Skeletal muscle satellite cell (primary cell): ENCODE measurements at regions not wholly inside any gene's neighbourhood (a gene's known extent, or its start where the extent isn't known, plus 50 kb on each side); places are given as distances from the start of the nearest gene placed in this dataset.
"Not testable (repeated sequence)": the region's sequence is repeated elsewhere in the genome, so short reads cannot be mapped to it uniquely, and the experiment has no call there.

ENCODE experiments used
- H3K27me3 ChIP-seq: 2 replicates; pipeline ENCODE4 v1.7.0; 2013; ENCODE audit warnings: low read length; ENCODE audit not compliant: control insufficient read depth, insufficient read depth
- H3K36me3 ChIP-seq: 2 replicates; pipeline ENCODE4 v1.7.0; 2013; ENCODE audit warnings: mild to moderate bottlenecking, control low read depth, low read length; ENCODE audit not compliant: insufficient read depth
- H3K4me1 ChIP-seq: 2 replicates; pipeline ENCODE4 v1.7.0; 2013; ENCODE audit warnings: low read length; ENCODE audit not compliant: control insufficient read depth, insufficient read depth
- H3K4me2 ChIP-seq: 2 replicates; pipeline ENCODE4 v1.7.0; 2013; ENCODE audit warnings: mild to moderate bottlenecking, low read length
- H3K4me3 ChIP-seq: 2 replicates; pipeline ENCODE4 v1.7.0; 2013; ENCODE audit warnings: low read length
- H3K9ac ChIP-seq: 2 replicates; pipeline ENCODE4 v1.7.0; 2013; ENCODE audit warnings: mild to moderate bottlenecking, low read depth, low read length, moderate library complexity
- H3K9me3 ChIP-seq: replicated peaks from 2 replicates; pipeline ENCODE4 v1.7.0; 2013; ENCODE audit warnings: mild to moderate bottlenecking, control low read depth, low read length

DNA sequence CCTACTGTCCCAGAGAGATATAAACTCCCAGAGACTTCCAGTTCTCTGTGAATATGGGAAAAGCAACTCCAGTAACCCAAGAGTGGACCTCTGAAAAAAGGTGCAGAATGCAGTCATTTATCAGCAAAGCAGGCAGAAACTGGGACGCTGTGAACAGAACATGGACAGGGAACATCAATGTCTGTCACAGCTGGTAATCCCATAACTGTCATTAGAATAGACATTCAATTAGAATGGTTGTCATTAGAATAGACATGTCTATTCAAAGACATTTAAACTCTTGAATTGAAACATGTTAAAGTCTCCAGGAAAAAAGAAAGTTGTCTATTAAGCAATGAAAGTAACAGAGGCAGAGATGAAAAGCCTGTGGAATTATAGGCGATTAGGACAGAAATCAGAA is 302.1 kb downstream of the BTBD3 start:
- no peak overlapping the region for H3K4me2 ChIP-seq

DNA sequence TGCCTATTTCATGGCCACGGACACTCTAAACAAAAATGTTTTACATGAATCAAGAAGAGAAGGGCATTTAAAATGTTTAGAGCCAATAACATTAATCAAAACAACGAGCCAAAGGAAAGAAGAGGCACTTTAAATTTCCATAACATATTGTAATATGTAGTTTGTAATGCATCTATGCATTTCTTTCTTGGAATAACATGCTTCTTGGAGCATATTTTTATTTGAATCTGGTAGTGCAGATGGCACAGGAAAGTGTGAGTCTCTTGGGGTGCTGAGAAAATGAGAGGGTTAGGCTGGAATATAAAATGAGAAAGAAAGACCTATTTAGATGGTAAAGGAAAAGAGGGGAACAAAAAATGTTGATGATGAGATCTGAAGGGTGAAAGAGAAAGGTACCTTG is 305.4 kb downstream of the BTBD3 start:
- H3K4me3 ChIP-seq = no peak overlapping the region
- H3K9ac ChIP-seq = no peak overlapping the region
- no peaks in the 10 kb centered on the region for H3K36me3 ChIP-seq
- H3K27me3 ChIP-seq = no peaks in the 10 kb centered on the region
- no peaks in the 10 kb centered on the region for H3K9me3 ChIP-seq
- no peaks in the 10 kb centered on the region for H3K4me1 ChIP-seq
- H3K4me2 ChIP-seq = no peak overlapping the region

More for the DNA sequence above, 302.1 kb downstream of the BTBD3 start:
- Histone ChIP-seq H3K4me1 (no peaks in the 10 kb centered on the region), H3K27me3 (no peaks in the 10 kb centered on the region), H3K4me3 (no peak overlapping the region), H3K9ac (no peak overlapping the region), H3K9me3 (no peaks in the 10 kb centered on the region), H3K36me3 (no peaks in the 10 kb centered on the region)

DNA sequence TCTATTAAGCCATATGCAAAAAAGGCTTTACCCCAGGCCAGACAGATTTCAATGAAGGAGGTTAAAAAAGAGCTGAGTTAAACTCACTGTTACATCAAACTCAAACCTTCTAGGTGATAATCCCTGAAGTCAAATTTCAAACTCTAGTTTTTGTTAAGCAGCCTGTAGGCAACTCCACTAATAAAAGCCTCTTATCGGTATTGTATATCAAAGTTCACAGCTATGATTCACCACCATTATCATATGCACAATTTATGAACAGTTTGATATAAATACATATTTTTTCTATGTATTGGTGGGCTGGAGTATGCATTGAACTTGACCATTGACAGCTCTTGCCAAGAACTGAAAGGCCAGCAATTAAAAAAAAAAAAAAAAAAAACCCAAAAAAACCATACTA is 308.2 kb downstream of the BTBD3 start:
- Histone ChIP-seq H3K4me2 (no peak overlapping the region), H3K4me1 (no peaks in the 10 kb centered on the region), H3K9me3 (no peaks in the 10 kb centered on the region), H3K9ac (no peak overlapping the region), H3K4me3 (no peak overlapping the region), H3K36me3 (no peaks in the 10 kb centered on the region), H3K27me3 (no peaks in the 10 kb centered on the region)

DNA sequence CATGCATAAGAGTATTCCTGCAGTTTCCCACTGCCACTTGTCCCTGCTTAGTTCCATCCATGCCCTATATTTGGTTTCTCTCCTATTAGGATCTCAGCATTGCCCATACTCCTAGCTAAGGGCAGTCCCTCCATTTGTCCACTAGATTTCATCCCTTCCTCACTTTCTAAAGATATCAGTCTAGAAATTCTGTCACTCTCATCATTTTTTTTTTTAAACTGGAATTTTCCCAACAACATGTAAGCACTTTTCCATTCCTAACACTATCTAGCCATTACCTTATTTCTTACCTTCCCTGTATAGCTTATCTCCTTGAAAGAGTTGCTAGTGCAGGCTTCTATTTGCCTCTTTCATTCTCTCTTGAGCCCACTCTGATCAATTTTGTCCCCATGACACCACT is 312.2 kb downstream of the BTBD3 start:
- no peak overlapping the region for H3K4me2 ChIP-seq
- H3K27me3 ChIP-seq = no peaks in the 10 kb centered on the region
- H3K4me3 ChIP-seq = no peak overlapping the region
- no peak overlapping the region for H3K9ac ChIP-seq
- H3K4me1 ChIP-seq = no peaks in the 10 kb centered on the region
- no peaks in the 10 kb centered on the region for H3K9me3 ChIP-seq
- no peaks in the 10 kb centered on the region for H3K36me3 ChIP-seq

DNA sequence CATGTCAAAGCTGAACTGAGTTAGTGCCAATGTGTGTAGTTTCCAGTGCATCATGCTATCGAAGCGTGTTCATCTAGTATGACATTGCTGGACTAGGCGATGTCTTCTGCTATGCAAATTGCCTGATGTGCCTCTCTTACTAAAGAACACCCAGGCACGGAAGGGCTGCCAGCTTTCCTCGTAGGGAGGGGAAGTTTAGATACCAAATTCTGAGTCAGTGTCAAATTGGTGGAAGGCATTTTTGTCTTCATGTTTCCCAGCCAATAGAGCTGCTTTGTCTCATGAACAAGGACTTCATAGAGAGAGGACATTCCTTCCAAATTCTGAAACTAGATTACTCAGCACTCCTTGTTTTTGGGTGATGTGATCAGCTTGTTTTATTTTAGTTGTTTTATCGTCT is 320.1 kb downstream of the BTBD3 start:
- Histone ChIP-seq H3K9me3 (no peaks in the 10 kb centered on the region), H3K4me1 (no peaks in the 10 kb centered on the region)

DNA sequence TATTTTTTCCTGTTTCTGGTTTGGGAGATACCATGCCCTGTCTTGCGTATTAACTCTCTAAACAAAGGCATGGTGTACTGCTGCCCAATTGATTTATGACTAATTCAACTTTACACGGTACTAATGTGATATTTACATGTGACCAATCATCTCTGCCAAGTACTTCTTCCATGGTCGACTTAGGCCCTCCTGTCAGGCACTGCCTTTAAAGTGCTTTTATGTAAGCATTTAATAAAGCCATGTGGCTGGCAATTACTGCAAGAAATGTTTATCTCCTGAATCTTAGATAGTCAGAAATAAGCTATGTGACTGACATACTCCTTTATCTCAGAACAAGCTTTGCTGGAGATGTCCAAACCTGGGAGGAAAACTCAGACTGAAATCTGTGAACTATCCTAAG is 323.4 kb downstream of the BTBD3 start:
- no peak overlapping the region for H3K4me2 ChIP-seq
- no peak overlapping the region for H3K9ac ChIP-seq
- no peaks in the 10 kb centered on the region for H3K9me3 ChIP-seq
- no peaks in the 10 kb centered on the region for H3K27me3 ChIP-seq
- no peaks in the 10 kb centered on the region for H3K36me3 ChIP-seq
- no peaks in the 10 kb centered on the region for H3K4me1 ChIP-seq
- H3K4me3 ChIP-seq = no peak overlapping the region

More for the DNA sequence above, 320.1 kb downstream of the BTBD3 start:
- Histone ChIP-seq H3K9ac (no peak overlapping the region), H3K27me3 (no peaks in the 10 kb centered on the region), H3K4me3 (no peak overlapping the region), H3K36me3 (no peaks in the 10 kb centered on the region), H3K4me2 (no peak overlapping the region)

DNA sequence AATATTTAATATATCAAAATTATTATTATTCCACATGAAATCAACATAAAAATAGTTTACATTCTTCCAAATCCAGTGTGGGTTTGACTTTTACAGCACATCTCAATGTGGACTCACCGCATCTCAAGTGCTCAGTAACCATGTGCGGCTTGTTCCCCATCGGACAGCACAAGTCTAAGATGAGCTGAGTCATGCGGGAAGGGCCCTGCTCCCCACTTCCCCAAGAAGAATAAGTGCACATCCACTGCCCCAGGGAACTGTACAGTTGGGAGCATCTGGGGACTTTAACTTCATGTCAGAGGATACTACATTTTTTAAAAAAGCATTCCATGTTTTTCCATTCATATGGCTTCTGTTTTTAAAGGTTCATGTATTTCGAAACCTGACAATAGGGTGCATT is 325.6 kb downstream of the BTBD3 start:
- H3K36me3 ChIP-seq = no peaks in the 10 kb centered on the region
- H3K9ac ChIP-seq = no peak overlapping the region
- no peak overlapping the region for H3K4me3 ChIP-seq
- H3K4me1 ChIP-seq = no peaks in the 10 kb centered on the region
- no peaks in the 10 kb centered on the region for H3K9me3 ChIP-seq
- no peaks in the 10 kb centered on the region for H3K27me3 ChIP-seq
- no peak overlapping the region for H3K4me2 ChIP-seq

DNA sequence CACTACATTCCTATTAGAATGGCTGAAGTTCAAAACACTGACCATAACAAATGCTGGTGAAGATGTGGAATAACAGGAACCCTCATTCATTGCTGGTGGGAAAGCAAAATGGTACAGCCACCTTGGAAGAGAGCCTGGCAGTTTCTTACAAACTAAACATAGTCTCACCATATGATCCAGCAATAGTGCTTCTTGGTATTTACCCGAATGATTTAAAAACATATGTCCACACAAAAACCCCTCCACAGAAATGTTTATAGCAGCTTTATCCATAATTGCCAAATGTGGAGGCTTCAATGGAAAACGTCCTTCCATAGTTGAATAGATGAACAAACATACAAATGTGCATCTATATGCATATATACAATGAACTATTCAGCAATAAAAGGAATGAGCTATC is 330.8 kb downstream of the BTBD3 start:
- Histone ChIP-seq H3K4me3 (no peak overlapping the region), H3K9ac (no peak overlapping the region)

DNA sequence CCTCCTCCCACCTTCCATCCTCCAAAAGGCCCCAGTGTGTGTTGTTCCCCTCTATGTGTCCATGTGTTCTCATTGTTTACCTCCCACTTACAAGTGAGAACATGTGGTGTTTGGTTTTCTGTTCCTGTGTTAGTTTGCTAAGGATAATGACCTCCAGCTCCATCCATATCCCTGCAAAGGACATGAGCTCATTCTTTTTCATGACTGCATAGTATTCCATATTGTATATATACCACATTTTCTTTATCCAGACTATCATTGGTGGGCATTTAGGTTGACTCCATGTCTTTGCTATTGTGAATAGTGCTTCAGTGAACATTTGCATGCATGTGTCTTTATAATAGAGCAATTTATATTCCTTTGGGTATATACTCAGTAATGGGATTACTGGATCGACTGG is 333.0 kb downstream of the BTBD3 start:
- not testable (repeated sequence) for H3K4me2 ChIP-seq, H3K4me1 ChIP-seq, H3K4me3 ChIP-seq, H3K36me3 ChIP-seq, H3K9me3 ChIP-seq, H3K27me3 ChIP-seq, H3K9ac ChIP-seq

More for the DNA sequence above, 330.8 kb downstream of the BTBD3 start:
- Histone ChIP-seq H3K4me2 (no peak overlapping the region), H3K36me3 (no peaks in the 10 kb centered on the region), H3K27me3 (no peaks in the 10 kb centered on the region), H3K9me3 (no peaks in the 10 kb centered on the region), H3K4me1 (no peaks in the 10 kb centered on the region)

DNA sequence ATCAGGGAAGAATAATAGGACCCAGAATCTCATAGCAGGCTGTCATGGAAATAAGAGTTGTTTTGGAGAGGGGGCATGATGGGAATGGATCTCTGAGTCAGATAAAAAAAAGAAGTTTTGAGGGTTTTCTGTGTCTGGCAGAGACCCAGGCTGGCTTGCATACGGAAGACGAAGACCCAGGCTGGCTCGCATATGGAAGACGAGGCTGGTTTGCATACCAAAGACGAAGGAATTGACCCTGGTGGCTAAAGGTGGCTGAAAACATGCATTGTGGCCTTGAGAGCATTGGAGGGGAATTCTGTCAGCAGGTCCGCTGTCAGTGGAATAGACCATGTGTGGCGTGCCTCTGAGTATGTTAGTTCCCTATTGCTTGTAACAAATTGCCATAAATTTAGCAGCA is 335.1 kb downstream of the BTBD3 start:
- H3K4me3 ChIP-seq = no peak overlapping the region
- H3K27me3 ChIP-seq = no peaks in the 10 kb centered on the region
- no peaks in the 10 kb centered on the region for H3K4me1 ChIP-seq
- no peak overlapping the region for H3K4me2 ChIP-seq
- no peak overlapping the region for H3K9ac ChIP-seq
- H3K36me3 ChIP-seq = no peaks in the 10 kb centered on the region
- no peaks in the 10 kb centered on the region for H3K9me3 ChIP-seq

DNA sequence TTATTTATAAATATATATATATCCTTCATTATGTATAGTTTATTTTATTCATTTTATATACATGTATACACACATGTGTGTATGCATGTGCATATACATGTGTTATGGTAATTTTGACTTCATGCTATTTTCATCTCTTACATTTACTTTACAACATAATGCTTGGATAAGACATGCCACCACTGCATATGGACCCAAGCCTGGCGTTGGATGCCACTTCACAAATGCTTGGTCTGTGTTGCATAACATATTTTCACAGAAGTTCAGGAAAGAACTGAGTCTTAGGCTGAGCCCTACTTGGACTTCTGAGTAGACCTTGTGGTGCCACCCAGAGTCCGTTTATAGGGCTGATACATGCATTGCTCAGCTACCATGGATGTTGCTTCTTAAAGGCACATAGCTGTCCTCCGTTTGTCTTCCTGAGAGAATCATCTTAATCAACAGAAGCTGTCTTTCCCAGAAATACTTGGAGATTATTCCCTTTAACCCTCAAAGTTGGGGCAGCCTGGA is 337.8 kb downstream of the BTBD3 start:
- no peaks in the 10 kb centered on the region for H3K9me3 ChIP-seq
- H3K4me2 ChIP-seq = no peak overlapping the region
- no peak overlapping the region for H3K9ac ChIP-seq
- H3K36me3 ChIP-seq = no peaks in the 10 kb centered on the region
- H3K4me3 ChIP-seq = no peak overlapping the region
- no peaks in the 10 kb centered on the region for H3K4me1 ChIP-seq
- no peaks in the 10 kb centered on the region for H3K27me3 ChIP-seq

DNA sequence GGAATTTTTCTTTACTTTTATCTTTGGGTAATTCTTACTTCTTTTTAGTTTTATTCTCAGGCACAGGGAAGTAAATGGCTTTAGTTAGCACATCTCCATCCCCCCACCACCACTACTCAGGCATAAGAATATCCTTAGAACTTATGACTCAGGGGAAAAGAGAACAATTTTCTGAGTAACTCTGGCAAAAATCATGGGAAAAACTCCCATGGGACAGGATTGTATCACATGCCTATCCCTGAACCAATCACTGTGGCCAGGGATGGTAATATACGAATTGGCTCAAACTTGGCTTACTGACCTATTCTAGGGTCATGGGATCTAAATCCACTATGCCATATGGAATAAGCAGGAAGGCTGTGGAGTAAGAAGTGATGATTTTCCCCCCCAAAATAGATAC is 339.1 kb downstream of the BTBD3 start:
- no peak overlapping the region for H3K4me2 ChIP-seq
- no peak overlapping the region for H3K9ac ChIP-seq
- H3K27me3 ChIP-seq = no peaks in the 10 kb centered on the region
- no peaks in the 10 kb centered on the region for H3K36me3 ChIP-seq
- no peaks in the 10 kb centered on the region for H3K4me1 ChIP-seq
- no peaks in the 10 kb centered on the region for H3K9me3 ChIP-seq
- H3K4me3 ChIP-seq = no peak overlapping the region
